Activated CD8-positive, alpha-beta T cell treated with anti-CD3 and anti-CD28 coated beads, Interleukin-2, amount 10 ng/mL, durations not matched to agents 7 days and 5 days (primary cell): ENCODE measurements at regions not wholly inside any gene's neighbourhood (a gene's known extent, or its start where the extent isn't known, plus 50 kb on each side); places are given as distances from the start of the nearest gene placed in this dataset.
A peak's percentile ranks its signal among the peaks of the same experiment; 100 is the strongest.

Experiments
- ATAC-seq: fragments of 150-1000 bp; cut with Tn5 transposase; one replicate; pipeline ENCODE4 v1.10.0; 2021; ENCODE audit warnings: moderate library complexity
- CTCF ChIA-PET: fragments of 350-600 bp; sonication (Branson Sonifier 250); formaldehyde crosslinking; loops from one replicate; lab custom pipeline; 2021; ENCODE audit warnings: antibody characterized with exemption; lab: Charles Lee
- POLR2A ChIA-PET: fragments of 350-600 bp; sonication (Branson Sonifier 250); formaldehyde crosslinking; loops from one replicate; lab custom pipeline; 2021; ENCODE audit warnings: antibody characterized with exemption; lab: Charles Lee
- DNase-seq: peaks from one replicate; pipeline ENCODE4 v3.0.0-alpha.2; 2020
- H3K27ac Mint-ChIP-seq: one replicate; pipeline ENCODE4 v1.8.0; 2021; ENCODE audit warnings: mild to moderate bottlenecking, mixed read lengths
- H3K27me3 Mint-ChIP-seq: one replicate; pipeline ENCODE4 v1.8.0; 2021; ENCODE audit warnings: low read depth, mixed read lengths
- H3K36me3 Mint-ChIP-seq: one replicate; pipeline ENCODE4 v1.8.0; 2021; ENCODE audit warnings: low read depth, mixed read lengths
- H3K4me1 Mint-ChIP-seq: one replicate; pipeline ENCODE4 v1.8.0; 2021; ENCODE audit warnings: low read depth, mixed read lengths
- H3K4me3 Mint-ChIP-seq: one replicate; pipeline ENCODE4 v1.8.0; 2021; ENCODE audit warnings: mild to moderate bottlenecking, mixed read lengths
- H3K9me3 Mint-ChIP-seq: one replicate; pipeline ENCODE4 v1.8.0; 2022; ENCODE audit warnings: mixed read lengths; ENCODE audit not compliant: insufficient read depth

DNA sequence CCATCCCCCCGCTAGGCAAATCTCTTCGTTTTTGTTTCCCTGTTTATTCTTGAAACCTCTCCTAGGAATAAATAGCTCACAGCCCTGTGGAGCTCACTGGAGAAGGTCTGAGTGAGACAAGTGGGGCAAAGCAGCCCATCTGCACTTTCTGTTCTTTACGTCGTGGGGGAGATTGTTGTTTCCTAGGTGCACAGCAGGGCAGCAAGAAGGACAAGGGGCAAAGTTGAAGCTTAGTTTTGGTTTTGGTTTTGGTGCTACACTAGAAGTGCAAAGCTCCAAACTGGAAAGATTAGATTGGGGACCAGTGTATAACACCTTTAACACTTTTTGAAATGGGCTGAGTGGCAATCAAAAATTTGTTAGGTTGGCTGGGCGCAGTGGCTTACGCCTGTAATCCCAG lies 76.6 kb downstream of the GPR88 start:
- Mint-ChIP-seq H3K9me3 (no peaks in the 10 kb centered on the region), H3K27me3 (peaks cover 8% of the 10 kb centered on the region), H3K36me3 (no peaks in the 10 kb centered on the region), H3K27ac (peak overlapping the region; percentile 85), H3K4me3 (peak overlapping the region; percentile 58), H3K4me1 (peaks cover 22% of the 10 kb centered on the region)
- ATAC-seq = peak; percentile 83
- ChIA-PET POLR2A (interaction anchor here (0.5 to 0.8 kb wide), 2 partner anchors 82 to 836 kb away, joined by 3 read pairs; no protein-coding TSS in a partner anchor), CTCF (interaction anchor here (0.7 to 2.2 kb wide), 6 partner anchors 61 to 254 kb away, joined by 3 to 6 read pairs (median 4); no protein-coding TSS in a partner anchor)
- DNase-seq = peak; percentile 47

DNA sequence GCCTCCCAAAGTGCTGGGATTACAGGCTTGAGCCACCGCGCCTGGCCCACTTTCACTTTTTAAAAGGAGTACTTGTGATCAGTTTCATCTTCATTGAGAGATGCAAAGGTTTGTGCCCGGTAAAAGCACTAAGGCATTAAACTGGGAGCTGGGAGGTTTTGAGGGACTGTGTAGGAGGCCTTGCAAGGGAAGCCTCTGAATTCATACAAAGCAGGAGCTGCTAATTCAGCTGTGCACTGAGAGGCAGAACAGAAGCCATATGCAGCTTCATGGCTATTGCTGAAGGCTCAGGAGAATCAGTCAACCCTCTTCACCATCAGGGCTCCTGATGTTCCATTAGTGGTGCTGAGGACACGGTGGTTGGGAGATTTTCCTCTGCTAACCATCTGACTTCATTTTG lies 77.7 kb downstream of the GPR88 start:
- H3K9me3 Mint-ChIP-seq = no peaks in the 10 kb centered on the region
- ChIA-PET CTCF (interaction anchor here (0.6 to 2.2 kb wide), 3 partner anchors 73 to 253 kb away, joined by 3 to 6 read pairs (median 5); no protein-coding TSS in a partner anchor), POLR2A (interaction anchor here (0.7 kb wide), 1 partner anchor 263 kb away, joined by 3 read pairs; no protein-coding TSS in a partner anchor)
- H3K27ac Mint-ChIP-seq = no peak overlapping the region
- no peak for ATAC-seq
- no peak for DNase-seq
- peaks cover 22% of the 10 kb centered on the region for H3K4me1 Mint-ChIP-seq
- no peak overlapping the region for H3K4me3 Mint-ChIP-seq
- H3K36me3 Mint-ChIP-seq = no peaks in the 10 kb centered on the region
- H3K27me3 Mint-ChIP-seq = peaks cover 6% of the 10 kb centered on the region

DNA sequence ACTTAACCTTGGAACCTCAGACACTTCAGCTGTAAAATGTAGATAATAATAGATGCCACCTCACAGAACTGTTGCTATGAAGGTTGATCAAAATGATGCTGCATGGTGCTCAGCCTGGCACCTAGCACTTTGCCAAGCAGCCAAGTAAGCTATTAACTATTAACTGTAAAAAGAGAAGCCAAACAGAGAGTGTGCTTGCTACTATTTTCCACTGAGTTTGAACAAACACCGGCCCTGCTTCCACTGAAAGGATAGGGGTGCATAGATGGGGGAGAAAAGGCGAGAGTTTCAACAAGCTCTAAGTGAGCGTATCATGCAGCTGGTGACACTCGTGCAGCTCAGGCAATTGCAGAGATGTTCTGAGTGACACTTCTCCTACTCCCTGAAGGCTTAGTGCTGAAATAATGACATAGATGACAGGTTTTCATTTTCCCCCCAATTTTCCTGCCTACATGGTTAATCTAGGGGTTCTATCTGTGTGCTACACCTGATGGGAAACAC lies 78.2 kb downstream of the GPR88 start:
- H3K4me1 Mint-ChIP-seq = peaks cover 22% of the 10 kb centered on the region
- peaks cover 6% of the 10 kb centered on the region for H3K27me3 Mint-ChIP-seq
- no peak overlapping the region for H3K4me3 Mint-ChIP-seq
- no peaks in the 10 kb centered on the region for H3K9me3 Mint-ChIP-seq
- no peak for DNase-seq
- no peak for ATAC-seq
- ChIA-PET CTCF (interaction anchor here (1.5 to 2.2 kb wide), 2 partner anchors 152 to 252 kb away, joined by 5 to 6 read pairs; no protein-coding TSS in a partner anchor), POLR2A (interaction anchor here (0.5 to 0.7 kb wide), 2 partner anchors 262 to 725 kb away, joined by 3 read pairs; no protein-coding TSS in a partner anchor)
- H3K36me3 Mint-ChIP-seq = no peaks in the 10 kb centered on the region
- H3K27ac Mint-ChIP-seq = no peak overlapping the region

DNA sequence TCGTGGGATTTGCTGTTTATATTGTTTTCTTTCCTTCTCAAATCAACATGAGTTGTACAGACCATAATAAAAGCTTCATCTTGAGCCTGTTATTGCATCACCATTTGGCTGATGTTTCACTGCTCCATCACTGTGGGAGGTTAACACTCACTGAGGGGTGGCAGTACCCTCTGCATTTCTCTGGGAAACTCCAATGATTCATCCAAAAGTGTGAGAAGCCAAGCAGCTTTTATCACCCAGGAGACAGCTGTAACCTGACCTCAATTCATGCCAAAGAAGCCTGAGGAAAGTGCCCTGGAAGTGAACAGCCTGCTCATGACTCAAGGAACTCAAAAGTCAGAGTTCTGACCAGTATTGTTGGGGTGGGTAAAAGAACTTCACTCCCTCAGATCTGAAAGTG lies 84.1 kb downstream of the GPR88 start:
- ChIA-PET POLR2A (no interaction called here), CTCF (interaction anchor here (0.6 kb wide), 1 partner anchor 556 kb away, joined by 3 read pairs; no protein-coding TSS in a partner anchor)
- Mint-ChIP-seq H3K4me1 (no peaks in the 10 kb centered on the region), H3K27me3 (peaks cover 2% of the 10 kb centered on the region), H3K27ac (no peak overlapping the region), H3K36me3 (no peaks in the 10 kb centered on the region), H3K9me3 (no peaks in the 10 kb centered on the region), H3K4me3 (no peak overlapping the region)
- no peak for DNase-seq
- no peak for ATAC-seq

DNA sequence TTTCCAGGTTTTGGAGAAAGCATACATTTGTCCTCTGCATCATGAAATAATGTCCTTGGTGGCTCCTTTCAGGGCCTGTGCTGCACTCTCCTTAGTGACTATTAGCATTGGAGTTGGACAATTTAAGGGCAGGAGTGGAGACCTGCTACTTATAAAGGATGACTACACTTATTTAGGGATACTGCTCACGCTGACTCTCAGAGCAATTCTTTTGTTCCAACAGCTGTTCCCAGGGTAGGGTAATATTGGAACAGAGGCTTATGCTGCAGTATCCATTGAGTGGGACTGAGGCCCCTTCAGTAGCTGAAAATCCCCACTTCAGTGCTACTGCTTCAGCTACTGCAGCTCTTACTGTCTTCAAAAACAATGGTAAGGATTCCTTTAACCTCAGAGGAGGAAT lies 84.6 kb downstream of the GPR88 start:
- Mint-ChIP-seq H3K9me3 (no peaks in the 10 kb centered on the region), H3K36me3 (no peaks in the 10 kb centered on the region), H3K27me3 (peaks cover 2% of the 10 kb centered on the region), H3K4me3 (no peak overlapping the region), H3K4me1 (no peaks in the 10 kb centered on the region), H3K27ac (no peak overlapping the region)
- ChIA-PET CTCF (interaction anchor here (0.6 to 1.0 kb wide), 2 partner anchors 26 to 556 kb away, joined by 3 read pairs; no protein-coding TSS in a partner anchor), POLR2A (no interaction called here)
- DNase-seq (no peak), ATAC-seq (no peak)

DNA sequence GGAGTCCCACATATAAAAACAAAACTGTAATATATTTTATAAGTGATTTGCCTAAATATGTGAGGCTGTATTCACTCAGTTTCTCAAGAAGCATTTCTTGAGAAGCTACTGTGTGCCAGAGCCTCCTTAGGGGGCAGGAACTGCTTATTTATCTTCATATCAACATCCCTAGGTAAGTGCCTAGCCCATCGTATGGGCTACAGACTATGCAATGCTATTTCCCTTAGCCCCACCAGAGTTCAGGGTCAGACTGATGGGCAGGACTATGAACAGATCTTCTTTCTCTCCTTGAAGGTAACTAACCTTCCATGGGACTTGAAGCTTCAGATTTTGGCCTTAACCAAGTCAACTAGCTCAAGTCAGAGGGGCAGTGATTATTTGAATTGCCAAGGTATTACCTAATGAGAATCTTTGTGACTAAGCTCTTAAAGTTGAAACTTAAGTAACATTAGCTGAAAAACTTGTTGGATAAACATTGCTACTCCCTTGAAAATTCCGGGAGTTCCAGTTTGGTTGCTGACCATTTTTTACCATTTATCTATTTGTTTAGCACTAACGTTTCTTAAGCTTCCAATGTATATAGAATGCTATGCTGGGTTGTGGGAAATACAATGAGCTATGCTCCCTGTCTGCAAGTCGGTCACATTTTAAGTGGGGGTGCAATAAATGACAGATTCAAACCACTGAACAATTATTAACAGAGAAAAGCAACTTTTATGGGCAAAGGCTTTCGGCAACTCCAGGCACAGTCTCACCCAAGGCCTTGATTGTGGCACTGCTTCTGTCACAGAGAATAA lies 85.2 kb downstream of the GPR88 start:
- no peaks in the 10 kb centered on the region for H3K36me3 Mint-ChIP-seq
- CTCF ChIA-PET = interaction anchor here (1.0 kb wide), 1 partner anchor 26 kb away, joined by 3 read pairs; no protein-coding TSS in a partner anchor
- H3K27ac Mint-ChIP-seq = no peak overlapping the region
- peaks cover 2% of the 10 kb centered on the region for H3K27me3 Mint-ChIP-seq
- POLR2A ChIA-PET = no interaction called here
- ATAC-seq (no peak), DNase-seq (no peak)
- H3K4me3 Mint-ChIP-seq = no peak overlapping the region
- H3K4me1 Mint-ChIP-seq = no peaks in the 10 kb centered on the region
- H3K9me3 Mint-ChIP-seq = no peaks in the 10 kb centered on the region

DNA sequence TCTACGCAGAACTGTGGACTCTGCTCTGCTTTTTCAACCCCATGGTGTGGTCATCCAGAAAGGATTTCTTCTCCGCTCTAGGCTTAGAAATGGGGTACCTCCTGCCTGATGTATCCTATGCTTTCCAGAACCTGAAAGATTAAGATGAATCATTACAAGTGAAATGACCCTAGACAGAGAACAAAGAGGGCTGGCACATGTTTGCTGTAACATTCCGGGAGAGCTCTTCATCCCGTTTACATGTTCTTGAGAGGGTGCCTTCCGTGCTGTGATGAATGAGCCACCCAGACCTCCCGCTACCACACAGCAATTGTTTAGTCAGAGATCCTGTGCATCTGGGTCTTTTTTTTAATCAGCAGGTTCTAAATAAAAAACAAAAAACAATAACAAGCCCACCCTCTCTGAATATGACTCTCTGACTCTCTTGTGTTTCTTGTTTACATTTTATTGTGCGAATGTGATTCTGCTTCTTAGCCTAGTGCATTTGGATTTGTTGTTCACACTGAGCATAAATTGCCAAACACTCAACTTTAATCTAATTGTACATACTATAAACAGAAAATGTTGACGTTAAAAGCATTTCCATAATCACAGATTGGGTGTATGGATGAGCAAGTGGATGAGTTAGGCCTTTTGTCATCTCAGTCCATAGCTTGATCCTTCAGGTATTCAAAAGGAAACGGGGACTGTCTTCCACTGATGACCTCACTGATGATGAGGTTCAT lies 87.1 kb downstream of the GPR88 start:
- ChIA-PET POLR2A (no interaction called here), CTCF (no interaction called here)
- DNase-seq (no peak), ATAC-seq (no peak)
- Mint-ChIP-seq H3K36me3 (no peaks in the 10 kb centered on the region), H3K27me3 (peaks cover 4% of the 10 kb centered on the region), H3K9me3 (no peaks in the 10 kb centered on the region), H3K27ac (no peak overlapping the region), H3K4me1 (peaks cover 2% of the 10 kb centered on the region), H3K4me3 (no peak overlapping the region)

DNA sequence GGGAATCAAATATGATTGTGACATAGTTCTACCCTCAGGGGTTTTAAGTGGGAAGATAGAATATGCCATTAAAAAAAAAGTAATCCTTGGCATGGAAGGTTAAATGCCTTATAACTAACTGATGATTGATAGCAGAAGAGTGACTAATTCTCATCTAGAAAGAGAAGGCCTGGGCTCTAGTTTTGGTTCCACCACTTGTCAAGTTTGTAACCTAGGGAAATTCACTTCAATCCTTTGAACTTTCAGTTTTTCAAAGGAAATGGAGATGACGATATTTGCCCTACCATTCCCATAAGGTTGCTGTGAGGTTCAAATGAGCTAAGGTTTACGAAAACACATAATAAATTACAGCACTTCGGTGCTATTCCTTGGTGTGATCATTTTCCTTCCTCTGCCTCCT lies 88.5 kb downstream of the GPR88 start:
- ChIA-PET POLR2A (no interaction called here), CTCF (no interaction called here)
- no peak for DNase-seq
- no peak overlapping the region for H3K27ac Mint-ChIP-seq
- H3K27me3 Mint-ChIP-seq = peaks cover 10% of the 10 kb centered on the region
- H3K36me3 Mint-ChIP-seq = no peaks in the 10 kb centered on the region
- no peaks in the 10 kb centered on the region for H3K9me3 Mint-ChIP-seq
- no peak overlapping the region for H3K4me3 Mint-ChIP-seq
- H3K4me1 Mint-ChIP-seq = peaks cover 15% of the 10 kb centered on the region
- ATAC-seq = no peak

DNA sequence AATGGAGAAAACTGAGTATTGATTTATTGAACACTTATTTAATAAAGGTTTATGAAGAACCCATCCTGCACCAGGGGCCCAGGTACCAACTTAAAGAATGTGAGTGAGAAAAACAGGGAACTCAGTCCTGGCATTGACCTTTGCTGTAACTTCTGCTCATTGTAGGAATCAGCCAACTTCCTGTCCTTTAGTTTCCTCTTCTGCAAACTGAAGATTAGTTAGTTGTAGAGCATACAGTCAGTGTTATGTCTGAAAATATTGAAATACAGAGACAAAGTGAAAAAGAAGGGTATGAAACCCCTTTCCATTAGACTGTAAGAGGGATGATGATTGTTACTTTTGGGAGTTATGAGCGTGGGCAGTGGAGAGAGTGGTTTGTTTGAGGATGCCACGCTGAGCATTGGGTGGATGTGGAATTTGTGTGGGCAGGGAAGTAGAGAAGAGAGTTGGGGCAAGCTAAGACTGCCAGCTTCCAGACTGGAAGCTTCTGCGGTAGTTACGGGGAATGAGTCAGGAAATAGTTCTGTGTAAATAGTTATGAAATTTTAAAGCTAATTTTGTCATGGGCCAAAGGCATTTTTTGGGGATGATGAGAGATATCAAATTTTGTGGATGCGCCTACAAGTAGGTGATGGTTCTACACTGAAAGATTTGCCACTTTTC lies 89.2 kb downstream of the GPR88 start:
- no peaks in the 10 kb centered on the region for H3K36me3 Mint-ChIP-seq
- ChIA-PET CTCF (no interaction called here), POLR2A (interaction anchor here (0.7 kb wide), 1 partner anchor 84 kb away, joined by 3 read pairs; no protein-coding TSS in a partner anchor)
- DNase-seq = no peak
- H3K27me3 Mint-ChIP-seq = peaks cover 10% of the 10 kb centered on the region
- no peak overlapping the region for H3K27ac Mint-ChIP-seq
- peaks cover 17% of the 10 kb centered on the region for H3K4me1 Mint-ChIP-seq
- no peaks in the 10 kb centered on the region for H3K9me3 Mint-ChIP-seq
- ATAC-seq = no peak
- H3K4me3 Mint-ChIP-seq = no peak overlapping the region

DNA sequence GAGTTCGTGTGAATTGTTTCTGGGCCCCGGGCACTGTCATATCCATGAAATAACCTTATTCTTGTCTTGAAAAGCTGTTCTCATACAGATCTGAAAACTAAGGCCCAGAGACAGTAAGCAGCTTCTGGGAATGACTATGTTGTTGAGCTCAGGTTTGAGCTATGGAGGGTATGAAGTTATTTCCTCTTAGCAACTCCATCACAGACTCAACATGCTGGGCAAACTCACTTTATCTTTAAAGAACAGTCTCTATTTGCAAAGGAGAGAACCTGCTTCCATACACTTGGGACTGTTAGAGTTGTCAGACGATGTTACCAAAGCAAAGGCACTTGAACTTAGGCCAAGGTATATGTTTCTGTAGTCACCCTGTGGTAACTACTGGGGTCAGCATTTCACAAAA lies 90.0 kb downstream of the GPR88 start:
- Mint-ChIP-seq H3K4me1 (peaks cover 17% of the 10 kb centered on the region), H3K4me3 (no peak overlapping the region), H3K27ac (no peak overlapping the region), H3K36me3 (no peaks in the 10 kb centered on the region), H3K9me3 (no peaks in the 10 kb centered on the region), H3K27me3 (peaks cover 10% of the 10 kb centered on the region)
- DNase-seq (no peak), ATAC-seq (no peak)
- CTCF ChIA-PET = no interaction called here
- POLR2A ChIA-PET = no interaction called here

DNA sequence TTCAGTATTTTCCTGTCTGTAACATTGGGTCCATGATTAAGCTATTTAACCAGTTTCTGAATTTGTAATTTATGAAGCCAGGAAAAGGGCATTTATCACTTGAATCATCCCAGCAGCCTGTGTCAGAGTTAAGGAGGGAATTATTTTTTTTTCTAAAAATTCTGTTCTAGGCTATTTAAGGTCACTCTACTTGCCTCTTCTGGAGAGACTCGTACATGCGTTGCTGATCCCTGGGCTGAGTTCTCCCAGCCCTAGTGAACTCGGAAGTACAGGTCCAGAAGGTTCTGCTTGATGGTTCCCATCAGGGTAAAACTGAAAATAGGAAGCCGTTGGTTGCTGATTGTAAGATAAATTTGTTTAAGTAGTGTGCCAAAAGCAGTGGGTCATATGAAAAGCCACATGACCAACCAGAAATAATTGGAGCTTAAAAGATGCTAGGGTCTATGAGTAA lies 90.7 kb downstream of the GPR88 start:
- Mint-ChIP-seq H3K27ac (no peak overlapping the region), H3K4me1 (peaks cover 17% of the 10 kb centered on the region), H3K4me3 (no peak overlapping the region), H3K9me3 (no peaks in the 10 kb centered on the region), H3K27me3 (peaks cover 10% of the 10 kb centered on the region), H3K36me3 (no peaks in the 10 kb centered on the region)
- DNase-seq (no peak), ATAC-seq (no peak)
- CTCF ChIA-PET = no interaction called here
- POLR2A ChIA-PET = no interaction called here
